ENCODE measurements at regions not wholly inside any gene's neighbourhood (a gene's known extent, or its start where the extent isn't known, plus 50 kb on each side); places are given as distances from the start of the nearest gene placed in this dataset.

- no peak for TF ChIP-seq RAD21 (IDR thresholded peaks at IDR 0.05; ENCODE audit: low read depth)
- TF ChIP-seq CREB1 (IDR thresholded peaks at IDR 0.05; ENCODE audit: low read depth) = no peak
- no peak for TF ChIP-seq TCF12 (IDR thresholded peaks at IDR 0.05; ENCODE audit: low read depth)
- TF ChIP-seq FOXM1 (IDR thresholded peaks at IDR 0.05; ENCODE audit: borderline replicate concordance, low read depth) = no peak
- no peak for TF ChIP-seq TAF1 (IDR thresholded peaks at IDR 0.05; ENCODE audit: low read depth)
- TF ChIP-seq EP300 (IDR thresholded peaks at IDR 0.05; ENCODE audit: borderline replicate concordance) = no peak
- TF ChIP-seq EGR1 (IDR thresholded peaks at IDR 0.05) = no peak
- TF ChIP-seq CEBPB (IDR thresholded peaks at IDR 0.05) = no peak
- TF ChIP-seq TEAD4 (IDR thresholded peaks at IDR 0.05) = no peak
- TF ChIP-seq NFIC (IDR thresholded peaks at IDR 0.05) = no peak
- TF ChIP-seq, protein P1, sequence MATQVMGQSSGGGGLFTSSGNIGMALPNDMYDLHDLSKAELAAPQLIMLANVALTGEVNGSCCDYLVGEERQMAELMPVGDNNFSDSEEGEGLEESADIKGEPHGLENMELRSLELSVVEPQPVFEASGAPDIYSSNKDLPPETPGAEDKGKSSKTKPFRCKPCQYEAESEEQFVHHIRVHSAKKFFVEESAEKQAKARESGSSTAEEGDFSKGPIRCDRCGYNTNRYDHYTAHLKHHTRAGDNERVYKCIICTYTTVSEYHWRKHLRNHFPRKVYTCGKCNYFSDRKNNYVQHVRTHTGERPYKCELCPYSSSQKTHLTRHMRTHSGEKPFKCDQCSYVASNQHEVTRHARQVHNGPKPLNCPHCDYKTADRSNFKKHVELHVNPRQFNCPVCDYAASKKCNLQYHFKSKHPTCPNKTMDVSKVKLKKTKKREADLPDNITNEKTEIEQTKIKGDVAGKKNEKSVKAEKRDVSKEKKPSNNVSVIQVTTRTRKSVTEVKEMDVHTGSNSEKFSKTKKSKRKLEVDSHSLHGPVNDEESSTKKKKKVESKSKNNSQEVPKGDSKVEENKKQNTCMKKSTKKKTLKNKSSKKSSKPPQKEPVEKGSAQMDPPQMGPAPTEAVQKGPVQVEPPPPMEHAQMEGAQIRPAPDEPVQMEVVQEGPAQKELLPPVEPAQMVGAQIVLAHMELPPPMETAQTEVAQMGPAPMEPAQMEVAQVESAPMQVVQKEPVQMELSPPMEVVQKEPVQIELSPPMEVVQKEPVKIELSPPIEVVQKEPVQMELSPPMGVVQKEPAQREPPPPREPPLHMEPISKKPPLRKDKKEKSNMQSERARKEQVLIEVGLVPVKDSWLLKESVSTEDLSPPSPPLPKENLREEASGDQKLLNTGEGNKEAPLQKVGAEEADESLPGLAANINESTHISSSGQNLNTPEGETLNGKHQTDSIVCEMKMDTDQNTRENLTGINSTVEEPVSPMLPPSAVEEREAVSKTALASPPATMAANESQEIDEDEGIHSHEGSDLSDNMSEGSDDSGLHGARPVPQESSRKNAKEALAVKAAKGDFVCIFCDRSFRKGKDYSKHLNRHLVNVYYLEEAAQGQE (IDR thresholded peaks at IDR 0.05; ENCODE audit: low read depth) = no peak
- TF ChIP-seq, protein P2, sequence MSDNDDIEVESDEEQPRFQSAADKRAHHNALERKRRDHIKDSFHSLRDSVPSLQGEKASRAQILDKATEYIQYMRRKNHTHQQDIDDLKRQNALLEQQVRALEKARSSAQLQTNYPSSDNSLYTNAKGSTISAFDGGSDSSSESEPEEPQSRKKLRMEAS (IDR thresholded peaks at IDR 0.05) = no peak
- no peak for TF ChIP-seq USF1 (IDR thresholded peaks at IDR 0.05)
- no peak for TF ChIP-seq ZBTB7A (IDR thresholded peaks at IDR 0.05; ENCODE audit: low read depth)
- no peak for TF ChIP-seq YY1 (IDR thresholded peaks at IDR 0.05; ENCODE audit: low read depth)
These were observed 78.8 kb downstream of the MRPL39 start for GRCh38 chr21:25528515-25528914.

GRCh38 chr21:25518491-25518911 is 88.8 kb downstream of the MRPL39 start:
- TF ChIP-seq, protein P1 (IDR thresholded peaks at IDR 0.05; ENCODE audit: low read depth) = no peak
- no peak for TF ChIP-seq TEAD4 (IDR thresholded peaks at IDR 0.05)
- no peak for TF ChIP-seq YY1 (IDR thresholded peaks at IDR 0.05; ENCODE audit: low read depth)
- no peak for TF ChIP-seq CEBPB (IDR thresholded peaks at IDR 0.05)
- TF ChIP-seq EP300 (IDR thresholded peaks at IDR 0.05; ENCODE audit: borderline replicate concordance) = no peak
- no peak for TF ChIP-seq EGR1 (IDR thresholded peaks at IDR 0.05)
- no peak for TF ChIP-seq NFIC (IDR thresholded peaks at IDR 0.05)
- TF ChIP-seq FOXM1 (IDR thresholded peaks at IDR 0.05; ENCODE audit: borderline replicate concordance, low read depth) = no peak
- TF ChIP-seq, protein P2 (IDR thresholded peaks at IDR 0.05) = no peak
- TF ChIP-seq RAD21 (IDR thresholded peaks at IDR 0.05; ENCODE audit: low read depth) = no peak
- no peak for TF ChIP-seq ZBTB7A (IDR thresholded peaks at IDR 0.05; ENCODE audit: low read depth)
- no peak for TF ChIP-seq USF1 (IDR thresholded peaks at IDR 0.05)
- TF ChIP-seq TAF1 (IDR thresholded peaks at IDR 0.05; ENCODE audit: low read depth) = no peak
- no peak for TF ChIP-seq CREB1 (IDR thresholded peaks at IDR 0.05; ENCODE audit: low read depth)
- no peak for TF ChIP-seq TCF12 (IDR thresholded peaks at IDR 0.05; ENCODE audit: low read depth)

DNA sequence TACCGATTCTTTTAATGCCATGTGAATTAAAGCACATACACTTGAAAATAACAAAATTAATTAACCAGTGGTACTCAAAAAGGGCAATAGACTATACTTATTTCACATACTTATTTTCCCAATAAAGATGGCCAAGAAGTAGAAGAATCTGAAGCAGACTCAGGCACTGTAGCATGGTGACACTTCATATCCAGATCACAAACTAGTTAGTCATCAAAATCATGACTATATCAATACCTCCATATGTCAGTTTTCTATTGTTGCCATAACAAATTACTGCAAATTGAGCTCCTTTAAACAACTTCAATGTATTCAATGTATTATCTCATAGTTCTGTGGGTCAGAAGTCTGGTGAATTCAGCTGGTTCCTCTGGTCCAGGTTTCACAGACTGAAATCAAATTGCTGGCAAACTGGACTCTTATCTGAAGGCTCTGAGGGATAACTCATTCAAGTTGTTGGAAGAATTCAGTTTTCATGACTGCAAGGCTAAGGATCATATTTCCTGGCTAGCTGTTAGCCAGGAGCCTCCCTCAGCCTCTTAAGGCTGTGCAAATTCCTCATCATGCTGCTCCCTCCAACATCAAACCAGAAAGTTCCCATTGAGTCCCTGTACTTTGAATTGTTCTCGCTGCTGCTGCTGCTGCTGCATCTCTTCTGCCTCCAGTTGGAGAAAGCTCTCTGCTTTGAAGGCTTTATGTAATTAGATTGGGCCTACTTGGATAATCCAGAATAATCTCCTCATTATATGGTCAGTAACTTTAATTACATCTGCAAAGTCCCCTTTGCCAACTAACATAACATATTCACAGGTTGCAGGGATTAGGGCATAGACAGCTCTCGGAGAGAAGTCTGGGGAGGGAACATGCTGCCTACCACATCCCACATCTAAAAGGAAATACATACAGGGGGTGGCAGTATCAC is 91.5 kb downstream of the MRPL39 start:
- no peak for TF ChIP-seq FOXM1 (IDR thresholded peaks at IDR 0.05; ENCODE audit: borderline replicate concordance, low read depth)
- TF ChIP-seq NFIC (IDR thresholded peaks at IDR 0.05) = no peak
- TF ChIP-seq, protein P1 (IDR thresholded peaks at IDR 0.05; ENCODE audit: low read depth) = no peak
- TF ChIP-seq CEBPB (IDR thresholded peaks at IDR 0.05) = no peak
- TF ChIP-seq USF1 (IDR thresholded peaks at IDR 0.05) = no peak
- TF ChIP-seq CREB1 (IDR thresholded peaks at IDR 0.05; ENCODE audit: low read depth) = no peak
- no peak for TF ChIP-seq TEAD4 (IDR thresholded peaks at IDR 0.05)
- no peak for TF ChIP-seq EGR1 (IDR thresholded peaks at IDR 0.05)
- no peak for TF ChIP-seq RAD21 (IDR thresholded peaks at IDR 0.05; ENCODE audit: low read depth)
- no peak for TF ChIP-seq TAF1 (IDR thresholded peaks at IDR 0.05; ENCODE audit: low read depth)
- TF ChIP-seq, protein P2 (IDR thresholded peaks at IDR 0.05) = no peak
- no peak for TF ChIP-seq EP300 (IDR thresholded peaks at IDR 0.05; ENCODE audit: borderline replicate concordance)
- no peak for TF ChIP-seq YY1 (IDR thresholded peaks at IDR 0.05; ENCODE audit: low read depth)
